H1 (cell line): ENCODE measurements at regions not wholly inside any gene's neighbourhood (a gene's known extent, or its start where the extent isn't known, plus 50 kb on each side); places are given as distances from the start of the nearest gene placed in this dataset.

ENCODE experiments used
- CTCF ChIA-PET: fragments of 300-600 bp; sonication (Branson Sonifier 250); formaldehyde crosslinking; loops from one replicate; lab custom pipeline; 2021; ENCODE audit not compliant: partially characterized antibody; lab: Charles Lee
- POLR2A ChIA-PET: fragments of 300-600 bp; sonication (Branson Sonifier 250); formaldehyde crosslinking; loops from one replicate; lab custom pipeline; 2021; ENCODE audit warnings: inconsistent platforms; ENCODE audit not compliant: partially characterized antibody; lab: Charles Lee
- DNase-seq, 2 experiments: peaks; one replicate each; pipeline versions ENCODE4 v3.0.0 to v3.0.0-alpha.2; 2010 to 2022; ENCODE audit warnings: low spot score in 2 of 2, low read depth in 1 of 2, mixed read lengths in 1 of 2
- FAIRE-seq: peaks from 2 replicates; lab custom pipeline; 2011; peaks lifted over from hg19 to GRCh38; lab: Jason Lieb, UNC
- H2AFZ ChIP-seq: 2 replicates; pipeline ENCODE4 v1.8.1; 2012; ENCODE audit warnings: low read length, inconsistent platforms
- H2AK5ac ChIP-seq: 2 replicates; pipeline ENCODE4 v1.6.1; 2013; ENCODE audit warnings: low read depth, low read length
- H2BK120ac ChIP-seq: replicated peaks from 2 replicates; pipeline ENCODE3; 2013; ENCODE audit warnings: low read depth, low read length, inconsistent platforms
- H2BK12ac ChIP-seq: 2 replicates; pipeline ENCODE4 v1.6.1; 2013; ENCODE audit warnings: low read depth, low read length
- H2BK15ac ChIP-seq: 2 replicates; pipeline ENCODE4 v1.6.1; 2013; ENCODE audit warnings: low read length
- H2BK20ac ChIP-seq: 2 replicates; pipeline ENCODE4 v1.6.1; 2013; ENCODE audit warnings: low read length
- H2BK5ac ChIP-seq: 2 replicates; pipeline ENCODE4 v1.6.1; 2013; ENCODE audit warnings: low read depth, low read length
- H3K14ac ChIP-seq: 2 replicates; pipeline ENCODE4 v1.6.1; 2013; ENCODE audit warnings: inconsistent platforms; ENCODE audit not compliant: insufficient read length
- H3K18ac ChIP-seq: 2 replicates; pipeline ENCODE4 v1.6.1; 2013; ENCODE audit warnings: low read length; ENCODE audit errors: extremely low read depth
- H3K23ac ChIP-seq: 2 replicates; pipeline ENCODE4 v1.6.1; 2013; ENCODE audit warnings: inconsistent platforms; ENCODE audit not compliant: insufficient read length
- H3K23me2 ChIP-seq: 2 replicates; pipeline ENCODE4 v1.6.1; 2013; ENCODE audit warnings: low read depth, low read length
- H3K27ac ChIP-seq: 2 replicates; pipeline ENCODE4 v1.6.1; 2011; ENCODE audit warnings: low read depth, low read length, inconsistent platforms
- H3K27me3 ChIP-seq, 4 experiments: replicated peaks in 1 of 4; 1 replicate in 1 of 4; 2 replicates in 3 of 4; pipeline versions ENCODE4 v1.6.1 to v1.8.1; 2011 to 2013; ENCODE audit warnings: low read length in 3 of 4, mild to moderate bottlenecking in 3 of 4, inconsistent platforms in 2 of 4, mixed read lengths in 2 of 4, moderate library complexity in 1 of 4; ENCODE audit not compliant: control insufficient read depth in 3 of 4, insufficient read depth in 3 of 4; ENCODE audit errors: extremely low read depth in 1 of 4
- H3K36me3 ChIP-seq, 4 experiments: 2 replicates each; pipeline versions ENCODE4 v1.6.1 to v1.8.1; 2011 to 2013; ENCODE audit warnings: mild to moderate bottlenecking in 4 of 4, low read length in 3 of 4, moderate library complexity in 2 of 4, control low read depth in 1 of 4, inconsistent platforms in 1 of 4; ENCODE audit not compliant: insufficient read depth in 4 of 4, control insufficient read depth in 2 of 4
- H3K4ac ChIP-seq: replicated peaks from 2 replicates; pipeline ENCODE3; 2013; ENCODE audit warnings: low read length, low read depth, mixed read lengths, inconsistent platforms; ENCODE audit not compliant: insufficient read length
- H3K4me1 ChIP-seq, 4 experiments: replicated peaks in 1 of 4; 1 replicate in 1 of 4; 2 replicates in 3 of 4; pipeline versions ENCODE4 v1.6.1 to v1.8.1; 2011 to 2013; ENCODE audit warnings: low read length in 3 of 4, inconsistent platforms in 2 of 4, mixed read lengths in 1 of 4; ENCODE audit not compliant: insufficient read depth in 4 of 4, control insufficient read depth in 3 of 4
- H3K4me2 ChIP-seq, 2 experiments: 2 replicates each; pipeline versions ENCODE4 v1.6.1 to v1.8.1; 2011 to 2013; ENCODE audit warnings: low read depth in 2 of 2, low read length in 2 of 2, control low read depth in 1 of 2, inconsistent platforms in 1 of 2, mild to moderate bottlenecking in 1 of 2; ENCODE audit not compliant: insufficient read depth in 1 of 2
- H3K4me3 ChIP-seq, 4 experiments: fragments of 200-600, 300-600 bp in 1 of 4; sonication (generic), shearing (Covaris generic), sonication (Bioruptor Twin) in 1 of 4; 2 replicates each; pipeline versions ENCODE4 v1.5.1 to v1.8.1; 2011 to 2016; ENCODE audit warnings: low read length in 4 of 4, low read depth in 3 of 4, control low read depth in 2 of 4, inconsistent platforms in 2 of 4, mild to moderate bottlenecking in 2 of 4, mixed read lengths in 1 of 4, moderate library complexity in 1 of 4; ENCODE audit not compliant: insufficient read depth in 2 of 4; ENCODE audit errors: extremely low read depth in 1 of 4
- H3K56ac ChIP-seq: replicated peaks from 2 replicates; pipeline ENCODE3; 2013; ENCODE audit warnings: low read depth, mild to moderate bottlenecking, mixed read lengths, low read length, inconsistent platforms; ENCODE audit not compliant: insufficient read length
- H3K79me1 ChIP-seq: 2 replicates; pipeline ENCODE4 v1.6.1; 2013; ENCODE audit warnings: low read depth, low read length, control low read depth
- H3K79me2 ChIP-seq, 2 experiments: 2 replicates each; pipeline versions ENCODE4 v1.6.1 to v1.8.1; 2012 to 2013; ENCODE audit warnings: low read length in 2 of 2, mild to moderate bottlenecking in 2 of 2, inconsistent platforms in 1 of 2; ENCODE audit not compliant: insufficient read depth in 2 of 2, control insufficient read depth in 1 of 2
- H3K9ac ChIP-seq, 4 experiments: replicated peaks in 1 of 4; 1 replicate in 1 of 4; 2 replicates in 3 of 4; pipeline versions ENCODE4 v1.6.1 to v1.8.1; 2011 to 2013; ENCODE audit warnings: low read depth in 3 of 4, low read length in 3 of 4, control low read depth in 2 of 4, mild to moderate bottlenecking in 2 of 4, moderate library complexity in 2 of 4, inconsistent platforms in 1 of 4; ENCODE audit errors: extremely low read depth in 1 of 4
- H3K9me3 ChIP-seq, 2 experiments: 2 replicates each; pipeline versions ENCODE4 v1.6.1 to v1.8.1; 2012 to 2013; ENCODE audit warnings: mild to moderate bottlenecking in 2 of 2, moderate library complexity in 2 of 2, control low read depth in 1 of 2, inconsistent platforms in 1 of 2, low read depth in 1 of 2, low read length in 1 of 2, mixed read lengths in 1 of 2; ENCODE audit not compliant: insufficient read depth in 2 of 2
- H4K20me1 ChIP-seq, 2 experiments: replicated peaks in 1 of 2; 2 replicates each; pipeline versions ENCODE3 to v1.8.1; 2011 to 2013; ENCODE audit warnings: inconsistent platforms in 2 of 2, low read length in 2 of 2, mild to moderate bottlenecking in 1 of 2; ENCODE audit not compliant: insufficient read depth in 2 of 2, control insufficient read depth in 1 of 2
- H4K5ac ChIP-seq: 2 replicates; pipeline ENCODE4 v1.6.1; 2013; ENCODE audit warnings: low read length, low read depth, mixed read lengths, inconsistent platforms; ENCODE audit not compliant: insufficient read length
- H4K8ac ChIP-seq: 2 replicates; pipeline ENCODE4 v1.8.0; 2013; ENCODE audit warnings: mild to moderate bottlenecking, moderate library complexity, low read length, inconsistent platforms; ENCODE audit not compliant: insufficient read depth; ENCODE audit errors: extremely low read depth
- H4K91ac ChIP-seq: replicated peaks from 2 replicates; pipeline ENCODE3; 2013; ENCODE audit warnings: low read length, mixed read lengths, inconsistent platforms; ENCODE audit not compliant: insufficient read length
- BRCA1 ChIP-seq: IDR thresholded peaks from 2 replicates; pipeline ENCODE4 v1.6.1; 2012; ENCODE audit warnings: low read depth, low read length, improper control_type of control experiment
- CEBPB ChIP-seq: IDR thresholded peaks from 2 replicates; pipeline ENCODE4 v1.6.1; 2012; ENCODE audit warnings: low read depth, low read length
- GABPA ChIP-seq: IDR thresholded peaks from 2 replicates; pipeline ENCODE4 v1.6.1; 2011; ENCODE audit warnings: mild to moderate bottlenecking, low read length, moderate library complexity, borderline replicate concordance; ENCODE audit not compliant: insufficient read depth
- HDAC2 ChIP-seq, 2 experiments: fragments of 300-600 bp in 1 of 2; sonication (generic) in 1 of 2; IDR thresholded peaks; 2 replicates each; pipeline ENCODE4 v1.6.1; 2011 to 2012; ENCODE audit warnings: low read depth in 2 of 2, low read length in 2 of 2, mild to moderate bottlenecking in 2 of 2, moderate library complexity in 2 of 2, borderline replicate concordance in 1 of 2, inconsistent platforms in 1 of 2
- JUND ChIP-seq: IDR thresholded peaks from 2 replicates; pipeline ENCODE4 v1.6.1; 2011; ENCODE audit warnings: mild to moderate bottlenecking, improper control_type of control experiment, low read length
- KDM4A ChIP-seq: IDR thresholded peaks from one replicate; pipeline ENCODE4 v1.7.1; 2012; ENCODE audit warnings: low read depth, mild to moderate bottlenecking, moderate library complexity, low read length, inconsistent platforms; ENCODE audit not compliant: severe bottlenecking
- POU5F1 ChIP-seq: IDR thresholded peaks from 2 replicates; pipeline ENCODE4 v1.6.1; 2011; ENCODE audit warnings: low read depth, mild to moderate bottlenecking, low read length, moderate library complexity
- RBBP5 ChIP-seq: IDR thresholded peaks from 2 replicates; pipeline ENCODE4 v1.7.1; 2012; ENCODE audit warnings: low read depth, mild to moderate bottlenecking, inconsistent platforms, low read length, moderate library complexity, borderline replicate concordance
- SIX5 ChIP-seq: IDR thresholded peaks from 2 replicates; pipeline ENCODE4 v1.6.1; 2011; ENCODE audit warnings: mild to moderate bottlenecking, low read depth, low read length
- SP1 ChIP-seq: IDR thresholded peaks from 2 replicates; pipeline ENCODE4 v1.6.1; 2011; ENCODE audit warnings: low read depth, low read length
- SP2 ChIP-seq: IDR thresholded peaks from 2 replicates; pipeline ENCODE4 v1.6.1; 2012; ENCODE audit warnings: mild to moderate bottlenecking, low read length, inconsistent platforms
- TBP ChIP-seq: IDR thresholded peaks from 2 replicates; pipeline ENCODE4 v1.6.1; 2011; ENCODE audit warnings: low read depth, low read length, improper control_type of control experiment
- ZNF274 ChIP-seq: IDR thresholded peaks from 2 replicates; pipeline ENCODE4 v1.7.0; 2012; ENCODE audit warnings: low read length, borderline replicate concordance; ENCODE audit errors: extremely low read depth
- WGBS, 2 experiments: shearing (Covaris generic) in 1 of 2; methylation state at CpG; one replicate each; pipeline versions ENCODE4 v1.1.6 to v1.1.7; 2013 to 2015; ENCODE audit warnings: low lambda C conversion rate in 2 of 2, mixed read lengths in 2 of 2, inconsistent platforms in 1 of 2, low coverage in 1 of 2, missing lambda C conversion rate in 1 of 2; ENCODE audit not compliant: insufficient replicate concordance in 2 of 2, insufficient coverage in 1 of 2, insufficient read length in 1 of 2; ENCODE audit errors: extremely low coverage in 1 of 2, missing lambda C conversion rate in 1 of 2; 5-methylcytosine and 5-hydroxymethylcytosine counted together

DNA sequence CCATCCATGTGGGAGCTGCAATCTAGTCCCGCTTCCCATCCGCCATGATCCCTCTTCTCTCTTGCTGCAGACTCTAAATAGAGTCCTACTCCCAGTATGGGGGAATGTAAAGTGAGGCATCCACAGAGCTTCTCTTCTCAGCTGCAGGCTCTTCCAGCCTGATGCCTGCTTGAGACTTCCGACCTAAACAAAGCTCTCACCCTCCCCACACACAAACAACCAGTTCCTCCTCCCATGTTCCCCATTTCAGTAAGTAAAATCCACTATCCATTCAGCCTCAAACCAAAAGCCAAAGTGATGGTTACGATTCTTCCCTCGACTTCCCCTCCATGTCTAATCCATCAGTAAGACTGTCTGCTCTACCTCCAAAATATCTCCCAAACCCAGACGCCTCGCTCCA, 108.2 kb upstream of the NFE2L3 start:
- H3K9me3 ChIP-seq: no peaks in the 10 kb centered on the region

More for the DNA sequence above, 108.2 kb upstream of the NFE2L3 start:
- no peak overlapping the region for H3K4ac ChIP-seq
- H3K14ac ChIP-seq: no peak overlapping the region
- H3K56ac ChIP-seq: no peak overlapping the region
- H2BK15ac ChIP-seq: no peak overlapping the region
- H3K4me2 ChIP-seq: no peak overlapping the region
- H4K20me1 ChIP-seq: no peaks in the 10 kb centered on the region
- H3K27me3 ChIP-seq: no peaks in the 10 kb centered on the region
- DNase-seq (no peak), FAIRE-seq (no peak)
- no peaks in the 10 kb centered on the region for H3K23me2 ChIP-seq
- no peak overlapping the region for H3K18ac ChIP-seq
- H2AK5ac ChIP-seq: no peak overlapping the region
- TF ChIP-seq ZNF274 (no peak), RBBP5 (no peak), KDM4A (no peak), JUND (no peak), SIX5 (no peak), SP2 (no peak), BRCA1 (no peak), GABPA (no peak), TBP (no peak), POU5F1 (no peak), SP1 (no peak), HDAC2 (IDR thresholded peaks at IDR 0.05; ENCODE audit: borderline replicate concordance in 1 of 2, low read depth in 2 of 2, low read length in 2 of 2) (no peak), CEBPB (no peak)
- H3K27ac ChIP-seq: no peak overlapping the region
- WGBS, 2 experiments: 89% methylated on average over 7 of the region's 7 CpGs; no CpG with 5 or more reads in 1 of the 2 experiments
- no peak overlapping the region for H4K91ac ChIP-seq
- POLR2A ChIA-PET: no interaction called here
- H3K23ac ChIP-seq: no peak overlapping the region
- no peak overlapping the region for H4K8ac ChIP-seq
- H2BK5ac ChIP-seq: no peak overlapping the region
- H3K79me2 ChIP-seq: no peaks in the 10 kb centered on the region
- H2AFZ ChIP-seq: peak overlapping the region; percentile 59; the same call in 1 of the 2 replicates
- H2BK12ac ChIP-seq: no peak overlapping the region
- no peaks in the 10 kb centered on the region for H3K36me3 ChIP-seq
- no peak overlapping the region for H2BK20ac ChIP-seq
- H3K79me1 ChIP-seq: no peaks in the 10 kb centered on the region
- H3K4me1 ChIP-seq: no peaks in the 10 kb centered on the region
- CTCF ChIA-PET: interaction anchor here (1.1 to 1.6 kb wide), 6 partner anchors 10 to 326 kb away, joined by 3 to 6 read pairs (median 4); no protein-coding TSS in a partner anchor
- no peak overlapping the region for H3K4me3 ChIP-seq
- H3K9ac ChIP-seq: no peak overlapping the region
- no peak overlapping the region for H4K5ac ChIP-seq
- H2BK120ac ChIP-seq: no peak overlapping the region
